Ovary (tissue), 7 donors: ENCODE measurements at regions not wholly inside any gene's neighbourhood (a gene's known extent, or its start where the extent isn't known, plus 50 kb on each side); places are given as distances from the start of the nearest gene placed in this dataset.

Experiments
- DNase-seq, 5 donors: peaks; one replicate each; pipeline ENCODE4 v3.0.0-alpha.2; 2019 to 2020
- H3K27ac ChIP-seq, 2 donors: fragments of 200-600 bp; one replicate each; pipeline versions ENCODE4 v1.5.1 to v1.8.0; 2019 to 2022
- H3K27me3 ChIP-seq: fragments of 200-600 bp; one replicate; pipeline ENCODE4 v1.8.0; 2022
- H3K36me3 ChIP-seq: fragments of 200-600 bp; sonication (generic); one replicate; pipeline ENCODE4 v1.5.1; 2019
- H3K4me1 ChIP-seq: one replicate; pipeline ENCODE4 v1.8.1; 2013; ENCODE audit warnings: mild to moderate bottlenecking, moderate library complexity; ENCODE audit not compliant: insufficient read depth
- H3K4me3 ChIP-seq: fragments of 200-600 bp; sonication (generic); one replicate; pipeline ENCODE4 v1.5.1; 2017
- H3K9me3 ChIP-seq, 2 donors: fragments of 200-600 bp in 1 of 2; sonication (generic) in 1 of 2; one replicate each; pipeline versions ENCODE4 v1.5.1 to v1.8.1; 2013 to 2019; ENCODE audit warnings: mild to moderate bottlenecking in 1 of 2, moderate library complexity in 1 of 2
- CTCF ChIP-seq, 3 donors: fragments of 450-650 bp in 2 of 3; fragments of 200-600 bp in 1 of 3; IDR thresholded peaks; one replicate each; pipeline versions ENCODE4 v1.5.1 to v1.8.0; 2016 to 2022; ENCODE audit warnings: antibody characterized with exemption in 3 of 3, mild to moderate bottlenecking in 1 of 3
- EP300 ChIP-seq: sonication (generic); formaldehyde crosslinking; IDR thresholded peaks from one replicate; pipeline ENCODE4 v1.6.1; 2017; ENCODE audit warnings: antibody characterized with exemption
- POLR2A ChIP-seq: fragments of 450-650 bp; IDR thresholded peaks from one replicate; pipeline ENCODE4 v1.6.1; 2017; ENCODE audit warnings: antibody characterized with exemption, mild to moderate bottlenecking, moderate library complexity
- WGBS, 3 donors: extraction: QIAGEN DNeasy Blood & Tissue Kit in 1 of 3; methylation state at CpG; one replicate each; pipeline versions ENCODE4 v1.1.5 to v1.1.7; 2013 to 2017; 5-methylcytosine and 5-hydroxymethylcytosine counted together
- intact Hi-C, 4 donors: fragments of 100-400 bp; cut with DNase I; formaldehyde crosslinking; loops; one replicate each; pipeline versions ENCODE4 v1.11.0 to v1.15.1; 2022 to 2023
- donor health status: DM: no; HTN: no; CAD: no; lungs with moderate emphysema.
- donor health status: DM: no; HTN: no; CAD: no.
- donor health status: Bipolar disorder and iron deficiency.
- donor health status: DM: no; HTN: no; CAD: no.
- donor health status: DM: yes; HTN: yes; CAD: no.

GRCh38 chr1:181406989-181407388 lies 76.3 kb upstream of the CACNA1E start:
- Histone ChIP-seq H3K4me1 (no peaks in the 10 kb centered on the region), H3K27me3 (no peaks in the 10 kb centered on the region), H3K4me3 (no peak overlapping the region), H3K27ac (no peak overlapping the region), H3K9me3 (no peaks in the 10 kb centered on the region), H3K36me3 (no peaks in the 10 kb centered on the region)
- intact Hi-C loops = no loop called here
- no peak for DNase-seq
- 83 to 90% (median 89%) methylated on average over 2 of the region's 2 CpGs for WGBS, 3 donors
- no peak for TF ChIP-seq POLR2A
- TF ChIP-seq EP300 = no peak
- no peak for TF ChIP-seq CTCF (IDR thresholded peaks at IDR 0.05)

GRCh38 chr1:181409981-181410380 lies 73.3 kb upstream of the CACNA1E start:
- intact Hi-C loops = no loop called here
- no peaks in the 10 kb centered on the region for H3K27me3 ChIP-seq

GRCh38 chr1:181412746-181413145 lies 70.6 kb upstream of the CACNA1E start:
- 90 to 91% (median 90%) methylated on average over 9 of the region's 9 CpGs for WGBS, 3 donors
- intact Hi-C loops = no loop called here

More at GRCh38 chr1:181409981-181410380, 73.3 kb upstream of the CACNA1E start:
- 52 to 57% (median 53%) methylated on average over 7 of the region's 7 CpGs for WGBS, 3 donors
- DNase-seq = no peak
- H3K9me3 ChIP-seq = no peaks in the 10 kb centered on the region
- no peak overlapping the region for H3K4me3 ChIP-seq
- TF ChIP-seq EP300 = no peak
- no peak for TF ChIP-seq CTCF (IDR thresholded peaks at IDR 0.05)
- no peaks in the 10 kb centered on the region for H3K4me1 ChIP-seq
- no peaks in the 10 kb centered on the region for H3K36me3 ChIP-seq
- no peak overlapping the region for H3K27ac ChIP-seq

GRCh38 chr1:181413195-181413815 lies 70.0 kb upstream of the CACNA1E start:
- no peak for DNase-seq
- Histone ChIP-seq H3K4me1 (no peaks in the 10 kb centered on the region), H3K27ac (no peak overlapping the region), H3K27me3 (no peaks in the 10 kb centered on the region), H3K4me3 (no peak overlapping the region), H3K36me3 (no peaks in the 10 kb centered on the region), H3K9me3 (no peaks in the 10 kb centered on the region)
- intact Hi-C loops = no loop called here
- 90 to 93% (median 93%) methylated on average over 56 of the region's 56 CpGs for WGBS, 3 donors
- TF ChIP-seq EP300 = no peak
- no peak for TF ChIP-seq CTCF (IDR thresholded peaks at IDR 0.05)
- TF ChIP-seq POLR2A = no peak

More at GRCh38 chr1:181412746-181413145, 70.6 kb upstream of the CACNA1E start:
- Histone ChIP-seq H3K27me3 (no peaks in the 10 kb centered on the region), H3K4me1 (no peaks in the 10 kb centered on the region), H3K36me3 (no peaks in the 10 kb centered on the region), H3K4me3 (no peak overlapping the region), H3K27ac (no peak overlapping the region), H3K9me3 (no peaks in the 10 kb centered on the region)
- TF ChIP-seq EP300 = no peak
- no peak for TF ChIP-seq CTCF (IDR thresholded peaks at IDR 0.05)
- no peak for TF ChIP-seq POLR2A
- DNase-seq = no peak
